HCT116 (cell line): ENCODE measurements at regions not wholly inside any gene's neighbourhood (a gene's known extent, or its start where the extent isn't known, plus 50 kb on each side); places are given as distances from the start of the nearest gene placed in this dataset.

Experiments
- ATAC-seq: fragments of 200-7000 bp; cut with Tn5 transposase; 2 replicates; pipeline ENCODE4 v1.9.1; 2020; ENCODE audit warnings: mild to moderate bottlenecking, moderate library complexity
- BruUV-seq: library from RNA; stranded (reverse); fragments of 400-500 nt; replicated peaks from 2 replicates; lab custom pipeline; 2021; lab: Mats Ljungman, UMichigan
- CTCF ChIA-PET: fragments of 300-600 bp; sonication (Branson Sonifier 250); formaldehyde crosslinking; loops from one replicate; lab custom pipeline; 2021; ENCODE audit warnings: antibody characterized with exemption; lab: Charles Lee
- POLR2A ChIA-PET: fragments of 300-600, 350-600 bp; sonication (Branson Sonifier 250); formaldehyde crosslinking; loops from one replicate; lab custom pipeline; 2021; ENCODE audit warnings: antibody characterized with exemption; lab: Charles Lee
- RAD21 ChIA-PET, 2 experiments: fragments of 300-600 bp; sonication (Branson Sonifier 250); formaldehyde crosslinking; loops; one replicate each; lab custom pipeline; 2023; ENCODE audit warnings: low total read pairs in 2 of 2; ENCODE audit not compliant: uncharacterized antibody in 2 of 2, unreplicated experiment in 2 of 2, low non-redundant PET in 1 of 2; lab: Charles Lee
- DNase-seq: peaks from one replicate; pipeline ENCODE4 v3.0.0-alpha.2; 2010; ENCODE audit warnings: low read depth, low spot score
- H2AFZ ChIP-seq: fragments of 200-600 bp; shearing (Covaris generic), sonication (generic); 2 replicates; pipeline ENCODE4 v1.6.1; 2017; ENCODE audit warnings: low read depth, mixed run types, mixed read lengths, antibody characterized with exemption, low read length; ENCODE audit not compliant: poor library complexity, severe bottlenecking
- H3K27ac ChIP-seq: 2 replicates; pipeline ENCODE4 v1.5.1; 2012; ENCODE audit warnings: low read depth, low read length
- H3K27me3 ChIP-seq: fragments of 200-600 bp; sonication (generic); 2 replicates; pipeline ENCODE4 v1.6.1; 2016; ENCODE audit warnings: mixed run types, low read length, mixed read lengths; ENCODE audit not compliant: insufficient read depth
- H3K36me3 ChIP-seq, 2 experiments: fragments of 200-500 bp in 1 of 2; fragments of 200-600 bp in 1 of 2; sonication (Bioruptor generic) in 1 of 2; sonication (generic) in 1 of 2; 2 replicates each; pipeline versions ENCODE4 v1.5.1 to v1.6.1; 2014 to 2016; ENCODE audit warnings: low read length in 2 of 2, inconsistent platforms in 1 of 2, mixed read lengths in 1 of 2, mixed run types in 1 of 2; ENCODE audit not compliant: insufficient read depth in 2 of 2, control insufficient read depth in 1 of 2
- H3K4me1 ChIP-seq, 2 experiments: fragments of 200-600 bp in 1 of 2; sonication (generic) in 1 of 2; 2 replicates each; pipeline versions ENCODE4 v1.5.1 to v1.6.1; 2012 to 2017; ENCODE audit warnings: low read length in 2 of 2, inconsistent platforms in 1 of 2, mild to moderate bottlenecking in 1 of 2, mixed read lengths in 1 of 2, mixed run types in 1 of 2, moderate library complexity in 1 of 2; ENCODE audit not compliant: insufficient read depth in 2 of 2, control insufficient read depth in 1 of 2
- H3K4me2 ChIP-seq: fragments of 200-600 bp; sonication (generic); 2 replicates; pipeline ENCODE4 v1.6.1; 2017; ENCODE audit warnings: mixed run types, low read length, mixed read lengths
- H3K4me3 ChIP-seq, 2 experiments: fragments of 200-600 bp in 1 of 2; sonication (generic) in 1 of 2; replicated peaks in 1 of 2; 2 replicates each; pipeline ENCODE4 v1.5.1; 2011 to 2016; ENCODE audit warnings: low read length in 2 of 2, control low read depth in 1 of 2, low read depth in 1 of 2, mild to moderate bottlenecking in 1 of 2, mixed read lengths in 1 of 2, mixed run types in 1 of 2
- H3K79me2 ChIP-seq: fragments of 200-600 bp; sonication (generic); 2 replicates; pipeline ENCODE4 v1.6.1; 2017; ENCODE audit warnings: mild to moderate bottlenecking, mixed run types, low read length, moderate library complexity, mixed read lengths; ENCODE audit not compliant: insufficient read depth
- H3K9ac ChIP-seq: fragments of 200-600 bp; sonication (generic); 2 replicates; pipeline ENCODE4 v1.6.1; 2016; ENCODE audit warnings: low read length, mixed read lengths
- H3K9me2 ChIP-seq: fragments of 200-600 bp; sonication (generic), shearing (Covaris generic); 2 replicates; pipeline ENCODE4 v1.6.1; 2017; ENCODE audit warnings: mixed run types, mild to moderate bottlenecking, moderate library complexity; ENCODE audit not compliant: insufficient read depth
- H3K9me3 ChIP-seq, 2 experiments: fragments of 200-500 bp in 1 of 2; fragments of 200-600 bp in 1 of 2; sonication (Bioruptor generic) in 1 of 2; sonication (generic) in 1 of 2; 2 replicates each; pipeline ENCODE4 v1.6.1; 2014 to 2017; ENCODE audit warnings: low read length in 2 of 2, mixed read lengths in 2 of 2, inconsistent platforms in 1 of 2, low read depth in 1 of 2, mild to moderate bottlenecking in 1 of 2, mixed run types in 1 of 2, moderate library complexity in 1 of 2; ENCODE audit not compliant: control insufficient read depth in 1 of 2, insufficient read depth in 1 of 2
- H4K20me1 ChIP-seq: fragments of 200-600 bp; sonication (generic), shearing (Covaris generic); 2 replicates; pipeline ENCODE4 v1.6.1; 2017; ENCODE audit warnings: mixed run types, mild to moderate bottlenecking, moderate library complexity; ENCODE audit not compliant: insufficient read depth
- ATF3 ChIP-seq: IDR thresholded peaks from 2 replicates; pipeline ENCODE4 v1.6.1; 2012
- CBX3 ChIP-seq: IDR thresholded peaks from 2 replicates; pipeline ENCODE4 v1.6.1; 2012; ENCODE audit warnings: low read depth
- CEBPB ChIP-seq: IDR thresholded peaks from 2 replicates; pipeline ENCODE4 v1.6.1; 2012; ENCODE audit warnings: low read depth
- CTCF ChIP-seq, 3 experiments: fragments of 200-600 bp in 1 of 3; sonication (generic) in 1 of 3; IDR thresholded peaks in 2 of 3; conservative IDR thresholded peaks in 1 of 3; 2 replicates each; pipeline ENCODE4 v1.5.1; 2012 to 2017; ENCODE audit warnings: low read depth in 2 of 3, low read length in 2 of 3, antibody characterized with exemption in 1 of 3, borderline replicate concordance in 1 of 3, control low read depth in 1 of 3, mild to moderate bottlenecking in 1 of 3, mixed read lengths in 1 of 3, mixed run types in 1 of 3, moderate library complexity in 1 of 3; ENCODE audit not compliant: insufficient read depth in 1 of 3
- EGR1 ChIP-seq: IDR thresholded peaks from 2 replicates; pipeline ENCODE4 v1.6.1; 2012; ENCODE audit warnings: low read depth
- ELF1 ChIP-seq: IDR thresholded peaks from 2 replicates; pipeline ENCODE4 v1.6.1; 2012; ENCODE audit warnings: low read depth, borderline replicate concordance
- EZH2 ChIP-seq: fragments of 200-600 bp; sonication (generic); IDR thresholded peaks from 2 replicates; pipeline ENCODE4 v1.6.1; 2017; ENCODE audit warnings: antibody characterized with exemption, mixed run types
- EZH2phosphoT487 ChIP-seq: fragments of 200-600 bp; IDR thresholded peaks from 2 replicates; pipeline ENCODE4 v1.6.1; 2018; ENCODE audit warnings: antibody characterized with exemption, borderline replicate concordance
- JUND ChIP-seq: IDR thresholded peaks from 2 replicates; pipeline ENCODE4 v1.6.1; 2012
- MAX ChIP-seq: IDR thresholded peaks from 2 replicates; pipeline ENCODE4 v1.6.1; 2012
- POLR2A ChIP-seq: IDR thresholded peaks from 2 replicates; pipeline ENCODE4 v1.7.0; 2011; ENCODE audit warnings: borderline replicate concordance; ENCODE audit not compliant: insufficient read depth, insufficient read length; ENCODE audit errors: extremely low read depth
- POLR2AphosphoS5 ChIP-seq: IDR thresholded peaks from 2 replicates; pipeline ENCODE4 v1.6.1; 2011; ENCODE audit warnings: mild to moderate bottlenecking, low read depth, low read length, moderate library complexity
- REST ChIP-seq: IDR thresholded peaks from 2 replicates; pipeline ENCODE4 v1.6.1; 2012; ENCODE audit warnings: low read depth
- SIN3A ChIP-seq: IDR thresholded peaks from 2 replicates; pipeline ENCODE4 v1.6.1; 2012; ENCODE audit warnings: low read depth
- SP1 ChIP-seq: IDR thresholded peaks from 2 replicates; pipeline ENCODE4 v1.6.1; 2012; ENCODE audit warnings: low read depth
- SRF ChIP-seq: IDR thresholded peaks from 2 replicates; pipeline ENCODE4 v1.6.1; 2012; ENCODE audit warnings: low read depth
- TCF7L2 ChIP-seq: IDR thresholded peaks from 2 replicates; pipeline ENCODE4 v1.7.0; 2011; ENCODE audit warnings: borderline replicate concordance, inconsistent platforms; ENCODE audit not compliant: insufficient read depth, insufficient read length; ENCODE audit errors: extremely low read depth
- ZFX ChIP-seq: fragments of 450-650 bp; IDR thresholded peaks from 2 replicates; pipeline ENCODE4 v1.6.1; 2017
- ZNF274 ChIP-seq: fragments of 200-500 bp; sonication (Bioruptor generic); IDR thresholded peaks from 2 replicates; pipeline ENCODE4 v1.6.1; 2014; ENCODE audit warnings: mild to moderate bottlenecking, low read depth, low read length, inconsistent platforms
- intact Hi-C: fragments of 100-400 bp; cut with micrococcal nuclease; formaldehyde crosslinking; loops from 2 replicates; pipeline ENCODE4 v1.10.0; 2022

DNA sequence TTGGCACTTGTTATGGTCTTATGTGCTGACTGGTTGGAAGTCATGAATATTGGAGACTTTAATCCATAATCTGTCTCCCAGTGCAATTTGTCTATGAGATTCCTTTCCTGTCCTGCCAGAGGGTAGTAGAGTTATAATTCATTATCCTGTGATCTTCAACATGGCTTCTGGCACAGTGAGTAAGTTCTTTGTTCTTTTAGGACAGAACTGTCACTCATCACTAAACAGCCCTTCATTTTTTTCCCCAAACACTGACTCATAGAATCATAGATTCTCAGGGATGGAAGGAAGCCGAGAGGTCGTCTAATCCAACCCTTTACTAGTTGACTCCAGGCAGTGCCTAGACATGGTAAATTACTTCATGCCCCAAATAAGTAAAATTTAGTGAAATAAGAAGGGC lies 78.4 kb downstream of the LUZP4 start:
- H4K20me1 ChIP-seq: no peaks in the 10 kb centered on the region
- no peaks in the 10 kb centered on the region for H3K79me2 ChIP-seq
- CTCF ChIA-PET: no interaction called here
- no peak overlapping the region for H3K9ac ChIP-seq
- no peak for DNase-seq
- no peaks in the 10 kb centered on the region for H3K27me3 ChIP-seq
- no peak for ATAC-seq
- H3K9me2 ChIP-seq: no peaks in the 10 kb centered on the region
- H3K36me3 ChIP-seq: no peaks in the 10 kb centered on the region
- no peaks in the 10 kb centered on the region for H3K9me3 ChIP-seq
- TF ChIP-seq POLR2A (no peak), CTCF (IDR thresholded peaks at IDR 0.05 in 2 of 3, conservative IDR thresholded peaks at IDR 0.05 in 1 of 3; ENCODE audit: borderline replicate concordance in 1 of 3, insufficient read depth in 1 of 3, low read depth in 2 of 3, low read length in 2 of 3) (no peak), SRF (no peak), MAX (no peak), CEBPB (no peak), ZNF274 (no peak), POLR2AphosphoS5 (no peak), ZFX (no peak), TCF7L2 (no peak), REST (no peak), EZH2 (no peak), EZH2phosphoT487 (no peak), JUND (no peak), EGR1 (no peak), SIN3A (no peak), ELF1 (no peak), ATF3 (no peak), SP1 (no peak), CBX3 (no peak)
- TF ChIP-seq, all 23 proteins: peak for 0
- intact Hi-C loops: no loop called here
- Histone ChIP-seq H3K4me2 (no peak overlapping the region), H3K27ac (no peak overlapping the region), H3K4me1 (peaks cover 0 to 8% of the 10 kb centered on the region in 2 experiments; a peak in 2 of 4 replicates), H3K4me3 (no peak overlapping the region), H2AFZ (no peak overlapping the region)
- BruUV-seq: no TSS peak
- POLR2A ChIA-PET: no interaction called here
- RAD21 ChIA-PET: no interaction called here
